Loucy (cell line): ENCODE measurements at regions not wholly inside any gene's neighbourhood (a gene's known extent, or its start where the extent isn't known, plus 50 kb on each side); places are given as distances from the start of the nearest gene placed in this dataset.

Source experiments
- H2AFZ ChIP-seq: fragments of 200-600 bp; sonication (generic); 2 replicates; pipeline ENCODE4 v1.6.0; 2016; ENCODE audit warnings: antibody characterized with exemption, mild to moderate bottlenecking, low read length, moderate library complexity
- H3F3A ChIP-seq: fragments of 200-600 bp; 2 replicates; pipeline ENCODE4 v1.6.0; 2016; ENCODE audit warnings: antibody characterized with exemption, low read depth, mild to moderate bottlenecking
- H3K27me3 ChIP-seq: fragments of 200-600 bp; sonication (generic); 2 replicates; pipeline ENCODE4 v1.6.1; 2014; ENCODE audit warnings: low read length, mild to moderate bottlenecking; ENCODE audit not compliant: insufficient read depth, poor library complexity, severe bottlenecking
- H3K36me3 ChIP-seq: fragments of 200-600 bp; sonication (generic); 2 replicates; pipeline ENCODE4 v1.6.1; 2016; ENCODE audit warnings: low read length; ENCODE audit not compliant: insufficient read depth
- H3K4me1 ChIP-seq: fragments of 200-600 bp; sonication (generic); 2 replicates; pipeline ENCODE4 v1.5.1; 2014; ENCODE audit warnings: low read length, mild to moderate bottlenecking; ENCODE audit not compliant: insufficient read depth, poor library complexity, severe bottlenecking
- H3K4me2 ChIP-seq: fragments of 200-600 bp; sonication (generic); 2 replicates; pipeline ENCODE4 v1.6.0; 2014; ENCODE audit warnings: antibody characterized with exemption, low read length, low read depth, mild to moderate bottlenecking; ENCODE audit not compliant: poor library complexity, severe bottlenecking
- H3K4me3 ChIP-seq: fragments of 200-600 bp; sonication (generic); 2 replicates; pipeline ENCODE4 v1.5.1; 2014; ENCODE audit warnings: low read length, mild to moderate bottlenecking, mixed read lengths; ENCODE audit not compliant: poor library complexity, severe bottlenecking
- H3K79me2 ChIP-seq: fragments of 200-600 bp; sonication (generic); 2 replicates; pipeline ENCODE4 v1.6.1; 2014; ENCODE audit warnings: low read length; ENCODE audit not compliant: insufficient read depth
- H3K9ac ChIP-seq: fragments of 200-600 bp; sonication (generic); 2 replicates; pipeline ENCODE4 v1.6.0; 2014; ENCODE audit warnings: mild to moderate bottlenecking, low read depth, low read length, moderate library complexity; ENCODE audit not compliant: poor library complexity, severe bottlenecking
- H3K9me2 ChIP-seq: fragments of 200-600 bp; sonication (generic); replicated peaks from 2 replicates; pipeline ENCODE4 v1.6.1; 2016; ENCODE audit warnings: low read depth, low read length, mixed read lengths
- H3K9me3 ChIP-seq: fragments of 200-600 bp; sonication (generic); 2 replicates; pipeline ENCODE4 v1.6.1; 2014; ENCODE audit warnings: mild to moderate bottlenecking, antibody characterized with exemption, low read length, low read depth; ENCODE audit not compliant: insufficient read depth
- H4K20me1 ChIP-seq: fragments of 200-600 bp; sonication (generic); 2 replicates; pipeline ENCODE4 v1.6.0; 2014; ENCODE audit warnings: antibody characterized with exemption, low read length, mild to moderate bottlenecking; ENCODE audit not compliant: insufficient read depth, poor library complexity, severe bottlenecking
- EZH2phosphoT487 ChIP-seq: fragments of 200-600 bp; IDR thresholded peaks from 2 replicates; pipeline ENCODE4 v1.6.1; 2018; ENCODE audit warnings: antibody characterized with exemption, mild to moderate bottlenecking, moderate library complexity, borderline replicate concordance
- TF ChIP-seq, protein P1 (sequence below): fragments of 200-600 bp; sonication (generic); conservative IDR thresholded peaks from 2 replicates; pipeline ENCODE4 v1.5.1; 2014; ENCODE audit warnings: mild to moderate bottlenecking, antibody characterized with exemption, low read length

DNA sequence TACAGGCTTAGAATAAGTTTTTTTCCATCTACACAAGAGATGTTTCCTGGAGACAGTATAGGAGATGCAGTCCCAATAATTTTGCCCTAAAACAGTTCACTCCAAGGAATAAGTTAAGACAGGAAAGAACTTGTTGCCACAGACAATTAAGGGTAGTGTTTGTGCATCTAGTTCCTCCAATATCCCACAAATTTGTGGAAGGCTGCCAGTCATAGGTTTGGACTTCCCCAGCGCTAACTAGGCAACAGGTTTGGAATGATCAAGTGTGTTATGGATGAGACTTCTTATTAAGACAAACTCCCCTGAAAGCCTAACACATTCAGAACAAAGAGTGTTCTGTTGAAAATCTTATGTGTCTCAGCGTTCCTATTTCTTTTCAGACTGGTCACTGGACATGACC lies 611.0 kb downstream of the CCER1 start:
- H3K4me3 ChIP-seq, result no peak overlapping the region
- H3K4me1 ChIP-seq, result no peaks in the 10 kb centered on the region
- no peaks in the 10 kb centered on the region for H4K20me1 ChIP-seq

GRCh38 chr12:90342081-90342480 lies 612.9 kb downstream of the CCER1 start:
- Histone ChIP-seq H3K4me1 (no peaks in the 10 kb centered on the region), H4K20me1 (no peaks in the 10 kb centered on the region), H3F3A (no peaks in the 10 kb centered on the region), H3K4me2 (no peak overlapping the region), H3K79me2 (no peaks in the 10 kb centered on the region), H3K4me3 (no peak overlapping the region), H3K9me3 (no peaks in the 10 kb centered on the region), H3K9ac (no peak overlapping the region), H3K9me2 (no peaks in the 10 kb centered on the region), H3K27me3 (no peaks in the 10 kb centered on the region), H2AFZ (no peak overlapping the region), H3K36me3 (no peaks in the 10 kb centered on the region)
- TF ChIP-seq, protein P1, sequence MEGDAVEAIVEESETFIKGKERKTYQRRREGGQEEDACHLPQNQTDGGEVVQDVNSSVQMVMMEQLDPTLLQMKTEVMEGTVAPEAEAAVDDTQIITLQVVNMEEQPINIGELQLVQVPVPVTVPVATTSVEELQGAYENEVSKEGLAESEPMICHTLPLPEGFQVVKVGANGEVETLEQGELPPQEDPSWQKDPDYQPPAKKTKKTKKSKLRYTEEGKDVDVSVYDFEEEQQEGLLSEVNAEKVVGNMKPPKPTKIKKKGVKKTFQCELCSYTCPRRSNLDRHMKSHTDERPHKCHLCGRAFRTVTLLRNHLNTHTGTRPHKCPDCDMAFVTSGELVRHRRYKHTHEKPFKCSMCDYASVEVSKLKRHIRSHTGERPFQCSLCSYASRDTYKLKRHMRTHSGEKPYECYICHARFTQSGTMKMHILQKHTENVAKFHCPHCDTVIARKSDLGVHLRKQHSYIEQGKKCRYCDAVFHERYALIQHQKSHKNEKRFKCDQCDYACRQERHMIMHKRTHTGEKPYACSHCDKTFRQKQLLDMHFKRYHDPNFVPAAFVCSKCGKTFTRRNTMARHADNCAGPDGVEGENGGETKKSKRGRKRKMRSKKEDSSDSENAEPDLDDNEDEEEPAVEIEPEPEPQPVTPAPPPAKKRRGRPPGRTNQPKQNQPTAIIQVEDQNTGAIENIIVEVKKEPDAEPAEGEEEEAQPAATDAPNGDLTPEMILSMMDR, result no peak
- TF ChIP-seq EZH2phosphoT487, result no peak

More for the DNA sequence above, 611.0 kb downstream of the CCER1 start:
- Histone ChIP-seq H3F3A (no peaks in the 10 kb centered on the region), H3K9me2 (no peaks in the 10 kb centered on the region), H2AFZ (no peak overlapping the region), H3K79me2 (no peaks in the 10 kb centered on the region), H3K9me3 (no peaks in the 10 kb centered on the region), H3K9ac (no peak overlapping the region), H3K36me3 (no peaks in the 10 kb centered on the region), H3K4me2 (no peak overlapping the region), H3K27me3 (no peaks in the 10 kb centered on the region)
- no peak for TF ChIP-seq EZH2phosphoT487
- TF ChIP-seq, protein P1, result no peak

DNA sequence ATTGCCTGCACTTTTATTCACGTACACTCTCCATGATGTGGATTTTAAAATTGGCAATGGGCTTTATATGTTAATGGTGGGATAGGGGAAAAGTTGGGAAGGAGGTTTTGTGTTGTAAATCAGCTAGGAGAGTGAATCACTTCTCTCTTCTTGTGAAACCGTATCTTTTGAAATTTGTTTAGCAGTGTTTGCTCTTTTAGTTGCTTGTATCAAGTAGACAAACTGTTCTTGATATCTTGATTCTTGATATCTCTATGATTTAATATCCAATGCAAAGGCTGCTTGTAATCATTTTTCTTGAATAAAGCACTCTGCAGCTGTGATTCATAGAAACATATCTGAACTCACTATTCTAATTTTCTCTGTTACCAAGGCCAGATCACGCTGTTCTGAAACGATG lies 615.1 kb downstream of the CCER1 start:
- Histone ChIP-seq H3K4me3 (no peak overlapping the region), H3K27me3 (no peaks in the 10 kb centered on the region), H3K9me3 (no peaks in the 10 kb centered on the region), H3K79me2 (no peaks in the 10 kb centered on the region), H3K9ac (no peak overlapping the region), H3K4me2 (no peak overlapping the region), H3K36me3 (no peaks in the 10 kb centered on the region), H3F3A (no peaks in the 10 kb centered on the region), H3K4me1 (no peaks in the 10 kb centered on the region), H4K20me1 (no peaks in the 10 kb centered on the region), H3K9me2 (no peaks in the 10 kb centered on the region), H2AFZ (no peak overlapping the region)
- no peak for TF ChIP-seq EZH2phosphoT487
- TF ChIP-seq, protein P1, result no peak
